Mucosa of gallbladder (tissue), 1 donor: ENCODE measurements at regions not wholly inside any gene's neighbourhood (a gene's known extent, or its start where the extent isn't known, plus 50 kb on each side); places are given as distances from the start of the nearest gene placed in this dataset.
"Not testable (repeated sequence)": the region's sequence is repeated elsewhere in the genome, so short reads cannot be mapped to it uniquely, and the experiment has no call there.

Experiments used
- DNase-seq: peaks from one replicate; pipeline ENCODE4 v3.0.0-alpha.2; 2020; ENCODE audit warnings: low spot score
- donor health status: DM: no; HTN: no; CAD: no.

DNA sequence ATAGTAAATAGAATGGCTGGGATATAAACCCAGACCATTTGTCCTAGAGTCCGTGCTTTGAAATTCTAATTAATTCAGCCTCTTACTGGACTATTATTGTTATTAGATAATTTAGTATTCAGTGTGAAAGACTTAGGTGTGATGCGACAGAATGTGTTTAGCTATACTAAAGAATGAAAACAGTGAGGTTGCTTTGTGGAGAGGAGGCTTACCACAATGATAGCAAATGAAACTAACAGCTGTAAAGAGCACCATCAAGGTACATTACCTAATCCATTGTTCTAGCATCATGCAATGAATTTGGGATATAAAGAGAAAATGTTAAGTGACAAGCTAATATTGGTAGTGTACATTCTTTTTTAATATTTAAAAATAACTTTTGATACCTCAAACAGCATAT lies 911.1 kb downstream of the KCNT2 start:
- no peak for DNase-seq

DNA sequence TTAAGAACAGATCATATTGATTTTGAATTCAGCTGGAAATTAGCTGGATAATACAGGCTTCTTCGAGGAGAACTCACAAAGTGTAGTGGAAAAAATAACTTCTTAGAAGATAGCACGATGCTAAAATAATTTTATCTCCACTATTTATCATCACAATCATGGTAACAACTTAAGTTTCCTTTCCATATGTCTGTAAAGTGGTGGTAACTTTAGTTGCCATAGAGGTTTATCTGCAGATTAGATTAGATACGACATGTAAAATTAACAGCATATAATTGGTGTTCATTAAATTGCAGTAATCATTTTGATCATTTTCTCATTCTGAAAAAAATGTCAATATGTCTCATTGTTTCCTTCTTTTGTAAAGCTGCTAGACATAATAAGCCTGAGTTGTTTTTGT lies 921.5 kb downstream of the KCNT2 start:
- no peak for DNase-seq

DNA sequence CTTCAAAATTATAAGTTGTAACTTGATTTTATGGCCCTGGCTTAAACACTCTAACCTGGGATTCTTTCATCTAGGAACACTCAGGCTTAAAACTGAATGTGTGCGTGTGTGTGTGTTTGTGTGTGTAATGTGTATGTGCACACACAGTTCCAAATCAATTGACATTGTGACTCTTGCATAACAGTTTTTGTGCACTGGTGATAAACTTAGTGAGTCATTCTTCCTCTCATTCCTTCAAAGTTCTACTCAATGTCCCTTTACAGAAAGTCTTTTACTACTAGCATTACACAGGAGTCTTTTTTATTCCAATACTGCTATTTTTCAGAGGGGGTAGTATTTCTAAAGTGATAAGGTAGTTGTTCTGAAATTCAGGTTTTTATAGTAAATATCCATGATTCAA lies 943.6 kb downstream of the KCNT2 start:
- peak; percentile 16 for DNase-seq

DNA sequence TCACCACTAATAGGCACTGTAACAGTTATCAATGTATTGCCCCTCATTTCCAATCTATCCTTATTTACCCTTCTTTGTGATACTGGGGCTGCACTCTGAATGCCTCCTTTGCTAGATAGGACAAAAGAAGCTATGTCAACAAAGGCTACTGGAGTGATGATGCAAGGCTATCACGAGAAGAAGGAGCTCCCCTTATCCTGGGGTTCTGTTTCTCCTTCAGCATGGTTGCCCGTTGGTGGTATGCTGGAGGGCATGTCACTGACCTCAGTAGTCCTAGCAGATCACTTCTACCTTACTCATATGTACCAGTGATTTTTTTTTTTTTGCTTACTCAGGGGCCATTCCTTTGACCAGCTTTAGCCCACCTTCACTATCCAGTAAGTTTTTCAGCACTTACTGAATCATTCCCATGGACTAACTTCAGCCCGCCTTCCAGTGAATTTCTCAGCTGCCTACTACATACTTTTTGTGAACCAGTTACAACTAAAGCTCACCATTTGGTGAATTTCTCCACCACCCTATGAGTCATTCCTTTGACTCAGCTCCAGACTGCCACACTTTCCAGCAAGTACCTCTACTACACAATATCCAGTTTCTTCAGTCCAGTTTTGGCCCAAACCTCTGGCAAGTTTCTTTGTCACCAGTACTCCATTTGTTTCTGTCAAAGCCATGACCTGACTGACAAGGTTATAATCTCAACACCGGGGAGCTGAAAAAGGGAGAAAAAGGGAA lies 944.5 kb downstream of the KCNT2 start:
- DNase-seq: peak; percentile 24

DNA sequence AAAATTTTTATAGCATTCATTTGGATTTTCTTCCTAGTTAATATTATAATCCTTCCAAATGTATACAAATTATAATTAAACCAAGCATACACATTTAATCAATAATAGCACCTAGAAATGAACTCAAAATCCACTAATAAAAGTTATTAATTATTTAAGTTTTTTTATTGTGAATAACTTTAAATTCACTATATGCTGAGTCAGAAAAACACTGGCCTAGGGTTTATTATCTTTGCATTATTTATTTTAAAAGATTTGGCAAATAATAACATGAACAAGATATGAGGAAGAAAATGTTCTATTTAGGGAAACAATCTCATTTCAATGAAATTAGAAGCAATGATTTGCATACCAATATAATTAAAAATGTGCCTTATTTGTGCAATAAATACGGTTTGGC lies 951.5 kb downstream of the KCNT2 start:
- DNase-seq: no peak

DNA sequence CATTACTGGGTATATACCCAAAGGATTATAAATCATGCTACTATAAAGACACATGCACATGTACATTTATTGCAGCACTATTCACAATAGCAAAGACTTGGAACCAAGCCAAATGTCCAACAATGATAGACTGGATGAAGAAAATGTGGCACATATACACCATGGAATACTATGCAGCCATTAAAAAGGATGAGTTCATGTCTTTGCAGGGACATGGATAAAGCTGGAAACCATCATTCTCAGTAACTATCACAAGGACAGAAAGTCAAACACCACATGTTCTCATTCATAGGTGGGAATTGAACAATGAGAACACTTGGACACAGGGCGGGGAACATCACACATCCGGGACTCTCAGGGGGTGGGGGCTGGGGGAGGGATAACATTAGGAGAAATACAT lies 959.4 kb downstream of the KCNT2 start:
- not testable (repeated sequence) for DNase-seq

DNA sequence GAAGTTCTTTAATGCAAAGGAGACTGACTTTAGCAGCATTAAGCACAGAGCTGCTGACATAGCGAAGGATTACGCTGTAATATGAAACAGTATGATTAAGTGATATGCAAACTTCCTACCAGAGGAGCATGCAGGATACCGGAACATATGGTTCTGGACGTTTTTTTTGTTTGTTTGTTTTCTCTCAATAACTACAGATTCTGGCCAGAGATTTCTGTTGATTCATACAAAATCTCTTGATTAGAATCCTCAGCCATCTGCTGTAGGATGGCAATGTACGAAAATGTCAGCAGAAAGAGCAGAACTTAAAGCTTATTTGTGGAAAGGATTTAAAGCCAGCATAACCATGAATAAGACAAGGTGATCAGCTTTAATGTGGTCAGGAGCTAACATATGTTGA lies 970.7 kb downstream of the KCNT2 start:
- DNase-seq: no peak

DNA sequence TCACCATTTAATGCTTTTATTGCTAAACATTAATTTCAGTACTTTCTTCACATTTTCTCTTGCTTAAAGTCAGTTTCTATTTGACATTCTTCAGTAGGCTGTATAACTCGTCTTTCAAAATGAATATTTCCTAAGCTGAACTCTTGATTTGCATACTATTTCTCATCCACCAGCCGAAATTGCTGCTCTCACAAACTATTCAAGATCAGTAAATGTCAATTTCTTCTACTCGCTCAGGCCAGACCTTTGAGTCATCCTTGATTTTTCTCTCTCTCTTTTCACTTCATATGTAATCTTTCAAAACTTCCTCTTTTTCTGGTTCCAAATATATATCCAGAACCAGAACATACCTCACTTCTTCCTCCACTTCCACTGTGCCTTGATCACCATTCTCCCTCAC lies 990.0 kb downstream of the KCNT2 start:
- DNase-seq: no peak

DNA sequence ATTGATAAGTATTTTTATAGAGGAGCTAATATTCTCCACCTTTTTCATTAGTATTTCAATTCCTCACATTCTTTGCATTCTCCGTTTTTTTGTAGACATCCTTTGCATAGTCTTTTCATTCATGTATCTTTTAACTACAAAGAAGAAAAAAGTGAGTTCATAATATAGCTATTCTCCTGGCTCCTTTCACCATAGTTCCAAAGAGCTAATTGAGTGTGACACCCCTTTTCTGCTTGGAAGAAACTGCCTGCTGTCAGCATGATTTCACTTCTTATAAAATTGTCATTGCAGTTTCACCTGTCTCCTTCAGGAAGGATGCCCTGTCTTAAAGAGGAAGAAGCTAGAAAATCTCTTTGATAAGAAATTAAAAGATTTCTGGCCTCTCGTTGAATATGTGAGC lies 991.1 kb downstream of the KCNT2 start:
- no peak for DNase-seq

DNA sequence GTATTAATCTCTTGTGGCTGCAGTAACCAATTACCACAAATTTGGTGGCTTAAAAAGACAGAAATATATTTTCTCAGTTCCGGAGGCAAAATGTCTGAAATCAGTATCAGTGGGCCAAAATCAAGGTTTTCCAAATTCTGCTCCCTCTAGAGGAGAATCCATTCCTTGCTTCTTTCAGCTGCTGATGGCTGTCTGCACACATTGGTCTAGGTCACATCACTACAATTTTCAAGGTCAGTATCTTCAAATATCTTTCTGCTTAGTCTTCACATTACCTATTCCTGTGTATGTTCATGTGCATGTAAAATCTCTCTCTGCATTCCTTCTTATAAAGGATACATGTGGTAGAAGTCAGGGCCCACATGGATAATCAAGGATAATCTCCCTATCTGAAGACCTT lies 999.4 kb downstream of the KCNT2 start:
- DNase-seq: no peak

DNA sequence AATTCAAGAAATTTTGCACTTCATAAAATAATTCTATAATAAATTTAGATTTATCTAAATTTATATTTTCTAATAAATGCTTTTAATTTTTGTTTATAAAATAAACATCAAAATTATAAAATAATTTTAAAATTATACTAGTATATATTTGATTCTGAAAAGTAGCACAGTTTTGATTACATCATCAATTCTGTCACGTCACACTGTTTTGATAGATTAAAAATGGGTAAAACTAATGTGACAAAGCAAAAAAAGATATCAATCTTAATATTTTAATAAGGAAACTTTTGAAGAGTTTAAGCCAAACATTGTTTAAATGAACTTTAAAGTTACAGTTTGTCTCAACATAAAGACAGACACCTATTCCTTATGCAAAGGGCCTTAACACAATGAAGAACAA lies 1001.8 kb downstream of the KCNT2 start:
- no peak for DNase-seq

DNA sequence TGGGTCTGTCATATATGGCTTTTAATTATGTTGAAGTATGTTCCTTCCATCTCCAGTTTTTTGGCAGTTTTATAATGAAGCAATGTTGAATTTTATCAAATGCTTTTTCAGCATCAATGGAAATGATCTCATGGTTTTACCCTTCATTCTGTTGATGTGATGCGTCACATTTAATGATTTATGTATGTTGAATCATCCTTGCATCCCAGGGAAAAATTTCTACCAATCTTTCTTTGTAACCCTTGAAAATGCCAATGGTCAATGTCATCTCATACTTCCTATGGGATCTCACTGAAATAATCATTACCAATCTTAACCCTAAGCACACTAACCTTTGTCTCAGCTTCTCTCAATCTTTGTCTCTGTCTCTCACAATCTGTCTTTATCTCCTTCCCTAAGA lies 1004.0 kb downstream of the KCNT2 start:
- DNase-seq: no peak

DNA sequence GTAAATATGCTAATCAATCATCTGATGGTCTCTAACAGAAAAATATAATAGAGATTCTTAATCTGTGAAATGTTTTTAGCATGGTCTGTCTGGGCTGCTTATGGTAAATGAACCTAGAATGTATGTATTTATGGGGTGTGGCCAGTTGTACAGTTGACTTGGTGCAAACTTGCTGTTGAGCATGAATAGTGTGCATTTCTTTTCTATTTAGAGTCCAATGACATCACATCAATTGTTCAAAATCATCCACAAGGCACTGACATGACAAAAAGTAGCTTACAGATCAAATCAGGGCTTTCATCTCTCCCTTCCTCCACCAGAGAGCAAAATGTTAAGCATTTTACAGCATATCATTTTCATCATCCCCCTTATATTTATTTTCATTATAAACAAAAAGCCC lies 1010.3 kb downstream of the KCNT2 start:
- DNase-seq: no peak

DNA sequence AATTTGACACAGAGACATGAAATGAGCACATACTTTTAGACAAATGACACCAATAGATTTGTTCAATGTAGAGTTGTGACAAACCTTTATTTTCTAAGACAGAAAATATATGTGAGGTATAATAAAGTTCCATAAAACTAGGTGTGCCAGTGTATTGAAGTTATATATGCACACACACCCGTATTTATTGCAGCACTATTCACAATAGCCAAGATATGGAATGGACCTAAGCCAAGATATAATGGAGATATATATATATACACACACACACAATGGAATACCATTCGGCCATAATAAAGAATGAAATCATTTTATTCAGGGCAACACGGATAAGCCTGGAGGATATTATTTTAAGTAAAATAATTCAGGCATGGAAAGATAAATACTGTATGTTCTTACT lies 1013.5 kb downstream of the KCNT2 start:
- no peak for DNase-seq

DNA sequence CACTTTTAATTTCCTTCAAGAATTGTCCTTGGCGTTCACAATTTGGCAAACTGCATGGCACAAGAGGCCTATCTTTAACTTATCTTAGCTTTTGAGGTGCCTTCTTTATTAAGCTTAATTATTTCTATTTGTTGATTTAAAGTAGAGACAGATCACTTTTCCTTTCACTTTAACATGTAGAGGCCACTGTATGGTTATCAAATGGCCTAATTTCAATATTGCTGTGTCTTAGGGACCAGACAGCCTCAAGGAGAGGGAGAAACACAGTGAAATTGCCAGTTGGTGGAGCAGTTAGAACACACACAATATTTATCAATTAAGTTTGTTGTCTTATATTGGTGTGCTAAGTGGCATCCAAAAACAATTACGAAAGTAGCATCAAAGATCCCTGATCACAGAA lies 1013.9 kb downstream of the KCNT2 start:
- no peak for DNase-seq

DNA sequence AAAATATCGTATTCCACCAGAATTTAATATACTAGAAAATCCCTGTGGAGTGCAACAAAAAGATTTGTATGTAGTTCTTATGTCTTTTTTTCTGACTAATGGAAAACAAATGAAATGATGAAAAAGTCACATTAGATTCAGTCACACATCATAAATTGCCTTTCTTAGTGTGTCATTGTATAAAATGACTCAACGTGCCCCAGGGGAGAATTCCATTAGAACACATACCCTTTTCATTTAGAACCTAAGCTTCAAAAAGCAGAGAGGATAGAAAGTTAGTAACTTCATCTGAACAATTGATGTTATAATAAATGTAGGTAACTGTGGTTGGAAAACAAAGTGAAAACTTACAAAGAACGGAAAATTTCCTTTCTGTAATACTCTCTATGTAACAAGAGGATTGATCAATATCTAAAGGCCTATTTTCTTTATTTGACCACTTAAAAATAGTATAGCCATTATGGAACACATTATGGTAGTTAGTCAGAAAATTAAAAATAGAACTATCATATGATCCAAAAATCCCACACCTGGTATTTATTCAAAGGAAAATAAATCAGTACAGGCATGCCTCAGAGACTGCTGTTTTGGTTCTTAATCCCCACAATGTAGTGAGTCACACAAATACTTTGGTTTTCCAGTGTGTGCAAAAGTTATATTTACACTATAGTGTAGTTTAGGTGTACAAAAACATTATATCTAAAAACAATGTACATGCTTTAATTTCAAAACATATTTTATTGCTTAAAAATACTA lies 1016.1 kb downstream of the KCNT2 start:
- no peak for DNase-seq

DNA sequence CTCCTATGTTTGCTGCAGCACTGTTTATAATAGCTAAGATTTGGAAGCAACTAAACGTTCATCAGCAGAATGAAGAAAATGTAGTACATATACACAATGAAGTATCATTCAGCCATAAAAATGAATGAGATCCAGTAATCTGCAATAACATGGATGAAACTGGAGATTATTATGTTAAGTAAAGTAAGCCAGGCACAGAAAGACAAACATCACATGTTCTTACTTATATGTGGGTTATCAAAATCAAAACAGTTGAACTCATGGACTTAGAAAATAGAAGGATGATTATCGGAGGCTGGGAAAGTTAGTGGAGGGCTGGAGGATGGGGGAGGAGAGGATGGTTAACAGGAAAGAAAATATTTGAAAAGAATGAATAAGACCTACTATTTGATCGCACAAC lies 1017.6 kb downstream of the KCNT2 start:
- DNase-seq: no peak

DNA sequence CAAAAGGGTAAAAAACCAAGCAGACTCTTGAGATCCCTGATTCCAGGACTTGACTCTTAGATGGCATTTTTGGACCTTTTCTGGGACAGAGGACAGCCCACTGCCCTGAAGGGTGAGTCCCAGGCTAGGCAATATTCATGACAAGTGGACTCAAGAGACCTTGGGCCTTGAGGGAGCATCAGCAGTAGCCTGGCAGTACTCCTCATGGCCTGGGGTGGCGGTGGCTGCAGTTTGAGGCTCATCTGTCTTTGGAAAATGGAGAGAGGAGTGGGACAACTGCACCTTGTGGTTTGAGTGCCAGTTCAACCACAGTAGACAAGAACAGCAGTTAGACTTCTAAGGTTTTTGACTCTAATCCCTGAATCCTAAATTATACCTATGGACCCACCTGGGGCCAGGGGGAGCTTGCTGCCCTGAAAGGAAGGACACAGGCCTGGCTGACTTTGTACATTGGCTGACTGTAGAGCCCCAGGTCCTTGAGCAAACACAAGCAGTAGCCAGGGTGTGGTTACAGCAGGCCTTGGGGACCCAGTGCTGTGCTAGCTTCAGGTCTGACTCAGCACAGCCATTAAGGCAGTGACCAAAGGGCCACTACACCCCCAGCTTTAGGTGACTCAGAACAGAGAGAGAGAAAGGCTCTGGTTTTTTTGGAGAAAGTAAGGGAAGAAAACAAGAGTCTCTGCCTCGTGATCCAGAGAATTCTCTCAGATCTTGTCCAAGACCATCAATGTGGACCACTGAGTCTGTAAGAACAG lies 1023.2 kb downstream of the KCNT2 start:
- no peak for DNase-seq

DNA sequence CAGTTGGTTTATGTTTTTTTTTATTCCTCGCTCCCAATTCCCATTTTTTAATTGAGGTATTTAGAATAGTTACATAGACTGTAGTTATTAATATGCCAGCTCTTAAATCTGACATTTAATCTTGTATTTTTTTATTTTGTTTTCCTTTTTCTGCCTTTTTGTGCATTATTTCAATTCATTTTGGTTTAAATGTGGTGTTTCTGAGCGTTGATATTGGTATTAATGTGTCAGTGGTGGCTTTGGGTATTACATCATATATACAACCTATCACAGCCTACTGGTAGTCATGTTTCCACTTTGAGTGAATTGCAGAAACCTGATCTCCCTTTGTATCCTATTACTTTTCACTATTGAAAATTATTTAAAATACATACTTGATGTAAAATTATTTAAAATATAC lies 1027.3 kb downstream of the KCNT2 start:
- DNase-seq: no peak

DNA sequence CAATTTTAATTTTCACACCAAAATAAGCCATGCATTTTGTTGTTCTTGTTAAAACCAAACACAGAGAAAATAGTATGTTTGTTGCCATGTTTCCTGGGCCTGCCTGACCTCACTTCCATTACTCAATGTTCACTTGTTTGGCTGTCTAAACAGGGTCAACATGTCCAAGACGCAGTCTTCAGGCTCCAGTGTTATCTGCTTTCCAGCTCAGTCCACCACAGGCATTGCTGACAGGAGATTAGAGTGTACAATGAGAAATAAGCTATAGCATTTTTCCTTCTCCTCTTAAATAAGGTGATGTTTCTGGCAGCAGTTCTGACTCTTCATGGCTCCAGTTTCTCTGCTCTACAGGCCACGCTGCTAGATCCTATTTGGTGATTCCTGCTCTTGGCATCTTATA lies 1030.5 kb downstream of the KCNT2 start:
- DNase-seq: no peak

DNA sequence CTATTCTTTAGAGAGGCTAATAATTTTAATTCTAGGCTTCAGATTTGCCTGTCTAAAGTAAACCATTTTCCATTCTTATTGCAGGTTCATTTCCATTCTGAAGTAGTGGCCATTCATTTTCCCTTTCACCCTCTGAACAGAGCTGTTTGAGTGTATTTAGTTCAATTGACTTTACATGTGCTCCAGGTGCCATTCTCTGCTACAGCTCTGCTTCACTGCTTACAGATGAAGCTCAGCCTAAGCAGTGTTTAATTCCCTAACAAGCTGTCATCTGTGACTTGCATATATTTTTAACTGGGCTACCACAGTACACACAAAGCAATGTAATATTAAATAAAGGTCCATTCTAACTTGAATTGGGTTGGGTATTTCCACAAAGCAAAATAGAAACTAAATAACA lies 1031.6 kb downstream of the KCNT2 start:
- no peak for DNase-seq

DNA sequence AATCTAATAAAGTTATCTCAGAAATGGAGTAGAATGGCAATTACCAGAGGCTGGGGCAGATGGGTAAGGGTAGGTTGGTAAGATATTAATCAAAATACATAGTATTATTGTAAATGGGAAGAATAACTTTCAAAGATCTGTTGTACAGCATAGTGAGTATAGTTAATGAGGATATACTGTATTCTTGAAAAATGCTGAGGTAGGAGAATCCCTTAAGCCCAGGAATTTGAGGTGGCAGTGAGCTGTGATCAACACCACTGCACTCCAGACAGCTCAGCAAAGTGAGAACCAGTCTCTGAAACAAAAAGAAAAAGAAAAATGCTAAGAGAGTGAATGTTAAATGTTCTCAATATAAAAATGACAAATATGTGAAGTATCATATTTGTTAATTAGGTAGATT lies 1033.7 kb downstream of the KCNT2 start:
- DNase-seq: no peak

DNA sequence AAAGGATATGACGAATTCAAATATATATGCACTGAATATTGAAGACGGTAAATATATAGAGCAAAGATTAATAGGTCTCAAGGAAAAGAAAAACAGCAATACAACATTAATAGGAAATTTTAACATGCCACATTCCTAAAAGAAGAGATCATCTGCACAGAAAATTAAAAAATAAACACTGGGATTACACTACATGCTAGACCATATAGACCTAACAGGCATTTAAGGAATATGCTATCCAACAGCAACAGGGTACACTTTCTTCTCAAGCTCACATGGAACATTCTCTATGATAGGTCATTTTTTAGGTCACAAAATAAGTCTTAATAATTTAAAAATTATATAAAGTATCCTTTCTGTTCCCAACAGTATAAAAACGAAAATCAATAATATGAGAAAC lies 1038.3 kb downstream of the KCNT2 start:
- DNase-seq: no peak
